GM18502 (cell line): ENCODE measurements at regions not wholly inside any gene's neighbourhood (a gene's known extent, or its start where the extent isn't known, plus 50 kb on each side); places are given as distances from the start of the nearest gene placed in this dataset.

Source experiments
- ATAC-seq: cut with Tn5 transposase; IDR thresholded peaks from one replicate; pipeline ENCODE4 v1.9.1; 2021; ENCODE audit warnings: mild to moderate bottlenecking; ENCODE audit not compliant: unreplicated experiment, poor library complexity

DNA sequence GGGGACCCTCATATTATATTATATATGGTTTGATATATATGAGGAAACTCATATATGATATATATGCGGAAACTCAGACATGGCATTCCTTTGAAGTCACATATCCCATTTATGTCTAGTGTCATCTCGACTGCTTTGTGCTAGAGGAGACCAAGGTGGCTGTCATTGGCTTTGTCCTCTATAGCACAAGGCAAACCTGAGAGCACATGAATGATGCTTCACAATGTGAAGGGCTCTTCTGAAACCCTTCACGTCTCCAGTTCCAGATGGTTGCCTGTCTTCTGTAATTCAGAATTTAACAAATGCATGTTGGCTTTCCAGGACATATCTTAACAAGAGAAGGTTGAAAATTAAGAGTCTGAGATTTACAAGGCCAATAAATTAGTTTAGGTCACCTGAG lies 303.6 kb downstream of the BARHL2 start:
- ATAC-seq = no peak

DNA sequence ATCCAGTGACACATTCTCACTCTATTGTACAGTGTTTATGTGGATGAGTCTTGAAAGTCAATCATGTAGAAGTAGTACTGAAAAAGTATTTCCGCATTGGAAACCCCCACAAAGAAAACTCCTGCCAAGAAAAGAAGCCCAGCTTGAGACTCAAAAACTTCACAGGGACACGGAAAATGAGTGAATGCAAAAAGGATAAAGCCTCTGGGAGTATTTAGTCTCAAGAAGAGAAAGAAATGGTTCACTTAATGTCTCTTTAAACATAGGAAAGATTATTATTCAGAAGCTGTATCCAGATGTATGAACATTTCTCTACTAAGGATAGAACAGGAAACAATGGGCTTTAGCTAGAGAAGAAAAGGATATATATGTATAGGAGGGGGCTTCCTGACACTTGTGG lies 304.5 kb downstream of the BARHL2 start:
- ATAC-seq = no peak

DNA sequence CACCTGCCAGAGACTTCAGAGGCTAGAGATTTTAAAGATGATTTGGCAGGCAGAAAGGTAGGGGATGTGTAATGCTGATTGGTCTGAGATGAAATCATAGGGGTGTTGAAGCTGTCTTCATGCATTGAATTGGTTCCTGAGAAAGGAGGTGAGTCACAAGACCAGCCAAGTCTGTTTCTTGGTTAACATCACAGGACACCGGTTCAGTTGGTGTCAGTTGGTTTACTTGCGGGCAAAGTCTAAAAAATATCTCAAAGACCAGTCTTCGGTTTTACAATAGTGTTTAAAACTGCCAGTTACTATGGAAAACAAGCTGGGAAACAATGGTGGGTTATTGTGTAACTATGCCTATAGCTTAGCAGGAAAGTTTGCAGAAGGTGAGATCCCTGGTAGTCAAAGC lies 305.9 kb downstream of the BARHL2 start:
- no peak for ATAC-seq

DNA sequence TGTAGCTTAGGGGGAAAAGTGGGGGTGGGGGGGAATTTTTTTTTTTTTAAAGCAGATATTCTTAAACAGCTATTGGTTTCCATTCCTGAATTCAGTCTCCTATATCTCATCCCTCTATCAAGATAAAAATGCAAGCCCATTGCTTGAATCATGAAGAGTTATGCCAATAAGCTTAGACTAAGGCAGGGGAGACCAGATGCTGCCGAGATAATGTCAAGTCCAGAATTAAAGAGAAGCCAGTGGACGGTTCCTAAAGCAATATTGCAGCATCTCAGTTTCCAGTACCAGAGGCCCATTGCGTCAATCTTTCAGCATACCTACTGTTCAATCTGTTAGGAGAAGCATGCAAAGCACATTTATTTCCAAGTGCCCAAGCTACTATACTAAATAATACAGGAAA lies 309.4 kb downstream of the BARHL2 start:
- no peak for ATAC-seq

DNA sequence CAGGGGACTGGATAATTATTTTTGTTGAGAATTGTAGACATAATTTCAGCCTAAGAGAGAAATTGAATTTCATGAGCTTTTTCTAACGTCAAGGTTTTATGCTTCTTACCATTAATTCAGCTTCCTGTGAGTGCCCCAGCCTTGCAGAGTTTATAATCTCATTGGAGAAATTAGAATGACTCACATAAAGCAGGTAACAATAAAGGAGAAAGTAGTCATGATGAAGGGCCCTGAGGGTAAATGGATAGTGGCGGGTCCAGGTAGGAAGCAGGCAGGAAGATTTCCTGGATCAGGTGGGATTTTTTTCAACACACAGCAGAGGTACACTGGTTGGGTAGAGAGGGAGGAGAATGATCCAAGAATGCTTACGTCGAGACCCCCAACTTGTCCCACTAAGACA lies 311.4 kb downstream of the BARHL2 start:
- ATAC-seq = no peak

DNA sequence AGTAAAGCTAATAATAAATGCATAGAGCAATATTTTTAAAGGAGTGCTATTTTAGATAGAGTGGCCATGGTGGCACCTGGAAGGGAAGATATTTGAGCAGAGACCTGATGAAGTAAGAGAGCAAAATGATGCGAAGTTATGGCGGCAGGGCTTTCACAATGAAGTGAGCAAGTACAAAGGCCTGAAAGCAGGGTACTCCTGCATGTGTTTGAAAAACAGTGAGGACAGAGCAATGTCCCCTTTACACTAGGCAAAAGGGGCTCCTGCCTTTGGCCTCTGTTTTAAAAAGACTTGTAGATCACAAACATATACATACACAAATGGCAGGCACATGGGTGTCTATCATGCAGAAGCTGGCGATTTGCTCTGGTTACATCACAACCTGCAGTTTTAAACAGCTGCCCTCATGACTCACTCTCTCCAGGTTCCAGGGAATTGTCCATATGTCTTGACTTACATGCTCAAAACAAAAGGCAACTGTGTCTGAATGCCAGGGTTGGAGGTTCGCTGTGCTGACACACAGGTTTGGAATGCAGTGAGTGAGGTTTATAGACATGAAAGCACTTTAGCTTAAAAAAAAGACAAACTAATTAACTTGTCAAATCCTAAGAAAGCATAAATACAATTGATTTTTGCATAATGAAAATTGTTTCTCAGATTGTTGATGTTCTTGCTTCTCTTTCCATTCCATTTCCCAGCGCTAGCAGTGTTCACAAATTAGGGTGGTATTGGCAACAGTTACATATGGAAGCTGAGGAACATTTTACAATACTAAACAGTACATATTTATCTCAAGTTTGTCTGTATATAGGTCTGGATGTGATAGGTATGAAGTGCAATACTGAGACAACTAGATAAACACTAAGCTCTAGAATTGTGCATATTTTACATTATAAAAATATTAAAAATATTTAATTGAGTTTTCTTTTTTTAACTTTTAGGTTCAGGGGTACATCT lies 313.9 kb downstream of the BARHL2 start:
- ATAC-seq = no peak

GRCh38 chr1:90400131-90400530 lies 317.0 kb downstream of the BARHL2 start:
- ATAC-seq = no peak

GRCh38 chr1:90396917-90397316 lies 320.2 kb downstream of the BARHL2 start:
- no peak for ATAC-seq

DNA sequence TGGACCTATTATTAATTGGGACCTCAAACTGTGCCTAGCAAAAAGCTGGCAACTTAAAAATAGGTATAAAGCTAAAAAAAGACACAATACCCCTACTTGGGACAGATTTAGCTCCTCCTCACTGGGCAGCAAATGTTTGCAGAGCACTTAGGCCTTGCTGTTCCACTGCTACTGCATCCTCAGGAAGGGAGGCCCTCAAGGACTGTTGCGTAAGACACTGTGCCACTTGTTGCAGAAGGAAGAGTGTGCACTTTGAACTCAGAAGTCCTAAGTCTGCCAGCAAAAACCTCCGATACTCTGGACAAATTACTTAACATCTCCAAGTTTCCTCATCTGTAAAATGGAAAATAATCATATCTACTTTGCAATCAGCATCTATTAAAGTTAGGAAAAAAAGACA lies 322.9 kb downstream of the BARHL2 start:
- ATAC-seq = no peak

DNA sequence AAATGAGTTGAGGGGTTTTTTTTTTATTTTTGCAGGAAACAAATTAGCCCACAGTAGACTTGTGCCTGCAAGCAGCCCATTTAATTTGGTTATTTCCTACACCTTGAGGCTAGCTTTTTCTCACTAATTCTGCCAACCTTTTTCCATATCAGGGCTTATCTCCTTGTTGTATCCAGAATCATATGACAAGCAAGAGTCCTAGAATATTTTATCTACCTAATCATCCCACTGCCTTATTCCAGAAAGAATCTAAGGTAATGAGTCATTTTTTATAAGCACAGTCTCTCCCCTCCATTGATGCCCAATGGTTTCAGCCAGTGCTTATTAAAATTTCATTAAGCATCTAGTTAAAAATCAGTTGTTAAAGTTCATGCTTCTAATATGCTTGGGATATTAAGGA lies 324.1 kb downstream of the BARHL2 start:
- ATAC-seq = no peak

DNA sequence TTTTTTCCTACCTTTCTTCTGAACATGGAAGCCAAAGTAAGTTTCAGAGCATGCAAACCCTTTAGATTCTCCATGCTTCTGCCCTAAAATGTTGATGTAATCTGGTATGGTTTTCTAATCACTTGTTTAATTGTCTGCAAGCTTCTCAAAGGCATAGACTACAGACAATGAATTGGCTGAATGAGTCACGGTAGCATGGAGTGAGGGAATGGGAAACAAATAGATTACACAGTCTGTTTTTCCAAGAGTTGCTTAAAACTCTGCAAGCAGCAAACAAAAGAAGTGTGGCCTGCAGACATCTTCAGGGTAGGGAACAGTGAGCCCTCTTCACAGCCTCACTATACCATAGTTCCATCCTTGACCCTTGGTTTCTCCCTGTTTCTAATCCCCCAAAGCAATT lies 326.0 kb downstream of the BARHL2 start:
- no peak for ATAC-seq

- no peak for ATAC-seq
Observed at GRCh38 chr1:90387805-90388204, 329.3 kb downstream of the BARHL2 start.

- no peak for ATAC-seq
Observed at GRCh38 chr1:90386899-90387720, 330.0 kb downstream of the BARHL2 start.

DNA sequence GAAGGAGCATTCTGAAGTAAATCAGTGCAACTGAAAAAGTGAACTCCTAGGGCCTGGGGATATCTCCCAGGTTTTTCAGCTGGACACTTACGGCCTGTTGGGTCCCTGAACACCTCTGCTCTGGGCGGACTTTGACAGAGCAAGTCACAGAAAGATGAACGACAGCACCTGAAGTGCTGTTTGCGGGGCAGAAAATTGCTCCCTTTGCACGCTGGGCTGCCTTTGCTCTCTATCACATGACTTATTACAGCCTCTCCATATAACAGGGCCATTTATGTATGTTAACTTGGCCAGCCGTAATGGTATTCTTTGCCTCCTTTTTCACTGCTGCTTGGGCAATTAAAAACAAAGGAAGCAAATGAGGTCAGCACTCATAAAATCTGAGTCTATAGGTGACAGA lies 332.9 kb downstream of the BARHL2 start:
- no peak for ATAC-seq

DNA sequence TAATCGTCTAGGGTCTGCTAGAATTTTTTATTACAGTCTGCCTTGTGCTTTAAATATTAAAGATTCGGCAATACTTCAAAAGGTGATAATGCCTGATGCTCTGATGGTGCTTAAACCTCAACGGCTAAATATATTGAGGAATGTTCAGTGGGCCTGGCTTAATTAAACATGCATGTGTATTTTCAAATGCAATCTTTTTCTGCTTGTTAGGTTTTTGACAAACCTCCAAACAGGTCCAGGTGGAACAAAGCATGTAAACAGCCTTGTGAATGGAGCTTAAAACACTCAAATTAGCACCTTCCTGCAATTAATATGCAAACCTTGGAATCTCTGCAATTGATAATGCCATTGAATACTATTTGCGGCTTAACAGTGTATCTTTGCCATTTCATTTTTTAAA lies 334.9 kb downstream of the BARHL2 start:
- ATAC-seq = no peak

DNA sequence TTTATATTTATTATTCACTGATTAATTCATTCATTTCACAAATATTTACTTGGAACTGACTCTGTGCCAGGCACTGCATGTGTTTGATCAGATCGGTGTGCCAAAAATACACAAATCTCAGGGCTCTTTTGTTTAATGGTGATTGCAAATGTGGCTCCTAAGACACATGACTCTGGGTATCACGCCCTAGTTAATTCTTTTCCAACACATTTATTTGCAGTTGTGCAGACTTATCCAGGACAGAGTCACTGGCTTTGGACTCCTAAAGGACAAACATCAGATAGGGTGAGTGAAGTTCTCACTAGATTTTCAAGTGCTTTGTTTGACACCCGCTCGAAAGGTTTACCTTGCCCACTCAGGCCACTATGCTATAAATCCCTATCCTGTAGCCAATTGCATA lies 335.5 kb downstream of the BARHL2 start:
- ATAC-seq = no peak

- no peak for ATAC-seq
Observed at GRCh38 chr1:90371448-90371813, 345.7 kb downstream of the BARHL2 start.

DNA sequence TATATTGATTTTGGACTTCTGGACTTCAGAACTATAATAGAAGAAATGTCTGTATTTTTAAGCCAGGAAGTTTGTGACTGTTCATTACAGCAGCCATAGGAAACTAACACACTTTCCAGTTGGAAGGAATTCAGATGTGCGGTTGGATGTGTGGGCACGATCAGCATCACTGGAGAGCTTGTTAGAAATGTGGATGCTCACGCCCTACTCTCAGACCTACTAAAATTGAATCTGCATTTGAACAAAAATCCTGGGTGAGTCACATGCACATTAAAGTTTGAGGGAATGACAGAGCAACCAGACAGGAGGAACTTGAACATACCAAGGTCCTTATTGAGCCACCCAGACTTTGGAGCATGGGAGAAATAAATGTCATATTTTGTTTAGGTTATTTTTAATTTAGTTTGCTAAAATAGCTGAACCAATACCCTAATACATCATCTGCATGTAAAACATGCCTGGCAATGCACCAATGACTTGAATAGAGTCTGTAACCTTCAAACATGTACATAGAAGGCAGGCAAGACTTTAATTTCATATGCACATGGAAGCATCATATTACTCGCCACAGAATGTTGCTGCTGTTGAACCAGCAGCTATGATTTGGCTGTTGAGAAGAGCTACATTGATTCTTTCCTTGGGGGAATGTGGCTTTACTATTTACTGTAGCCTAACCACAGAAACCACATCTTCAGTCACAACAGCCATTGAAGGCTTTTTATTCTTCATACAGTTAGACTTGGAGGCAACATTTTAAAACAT lies 346.2 kb downstream of the BARHL2 start:
- no peak for ATAC-seq

- no peak for ATAC-seq
Observed at GRCh38 chr1:90362163-90362562, 354.9 kb downstream of the BARHL2 start.

DNA sequence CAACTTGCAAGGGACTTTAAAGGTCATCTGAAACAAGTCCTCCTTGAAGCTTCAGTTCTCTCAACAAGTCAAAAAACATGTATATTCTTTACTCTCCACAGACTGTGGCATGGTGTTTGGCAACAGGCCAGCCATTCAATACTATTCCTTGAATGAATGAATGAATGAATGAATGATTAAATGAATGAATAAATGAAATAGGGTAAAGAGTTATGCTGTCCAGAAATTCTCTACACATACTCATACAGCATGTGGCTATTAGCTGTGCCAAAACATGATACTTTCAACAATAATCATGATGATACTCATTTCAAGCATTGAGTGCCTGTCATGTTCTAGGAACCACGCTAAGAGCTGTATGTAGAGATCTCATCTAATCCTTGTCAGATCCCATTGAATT lies 356.1 kb downstream of the BARHL2 start:
- ATAC-seq = no peak

DNA sequence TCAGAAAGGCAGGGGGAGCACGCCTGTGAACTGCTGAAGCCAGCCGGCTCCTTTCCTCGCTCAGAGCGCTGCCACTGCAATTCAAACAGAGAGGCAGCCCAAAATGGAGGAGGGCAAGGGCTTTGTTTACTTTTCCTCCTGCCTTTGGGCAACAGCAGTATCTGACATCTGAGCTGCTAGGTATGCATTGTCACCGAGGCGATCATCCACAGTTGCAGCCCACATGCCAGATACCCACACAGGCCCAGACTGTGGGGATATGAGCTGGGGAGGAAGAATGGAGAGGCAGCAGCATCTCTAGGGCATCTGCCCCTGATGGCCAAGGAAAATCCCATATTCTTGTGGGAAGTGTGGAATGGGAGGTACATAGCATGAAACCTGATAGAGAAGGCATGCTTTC lies 357.1 kb downstream of the BARHL2 start:
- ATAC-seq = no peak
